Stomach (tissue), 4 donors: ENCODE measurements at regions not wholly inside any gene's neighbourhood (a gene's known extent, or its start where the extent isn't known, plus 50 kb on each side); places are given as distances from the start of the nearest gene placed in this dataset.

Experiments used
- POLR2A ChIP-seq, 4 donors: fragments of 450-650 bp; IDR thresholded peaks; one replicate each; pipeline ENCODE4 v1.6.1; 2016; ENCODE audit warnings: antibody characterized with exemption in 4 of 4, control low read depth in 2 of 4, mild to moderate bottlenecking in 1 of 4, moderate library complexity in 1 of 4
- POLR2AphosphoS5 ChIP-seq, 3 donors: sonication (generic); formaldehyde crosslinking; IDR thresholded peaks; one replicate each; pipeline ENCODE4 v1.6.1; 2016; ENCODE audit warnings: antibody characterized with exemption in 3 of 3
- TF ChIP-seq, protein P1 (sequence below), 7 experiments: fragments of 450-650 bp in 4 of 7; fragments of 200-600 bp in 3 of 7; sonication (generic) in 3 of 7; IDR thresholded peaks; one replicate each; pipeline ENCODE4 v1.5.1; 2016 to 2019; ENCODE audit warnings: antibody characterized with exemption in 7 of 7, control low read depth in 2 of 7, mild to moderate bottlenecking in 1 of 7

DNA sequence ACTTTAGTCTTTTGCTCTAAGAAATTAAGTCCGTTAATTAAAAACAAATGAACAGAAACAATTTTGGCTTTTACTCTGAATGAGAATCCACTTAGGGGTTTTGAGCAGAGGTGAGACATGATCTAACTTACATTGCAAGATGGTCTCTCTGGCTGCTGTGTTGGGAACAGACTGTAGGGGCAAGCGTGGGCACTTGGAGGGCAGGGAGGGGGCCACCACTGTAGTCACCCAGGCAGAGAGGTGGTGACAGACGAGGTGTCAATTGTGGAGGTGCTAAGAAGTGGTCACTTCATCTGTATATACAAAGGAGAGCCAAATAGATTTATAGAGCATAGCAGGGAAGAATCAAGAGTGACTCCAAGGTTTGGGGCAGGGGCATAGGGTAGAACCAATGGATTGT is 71.1 kb upstream of the IRF2BP2 start:
- TF ChIP-seq POLR2AphosphoS5 (IDR thresholded peaks at IDR 0.05) (no peak), POLR2A (IDR thresholded peaks at IDR 0.05) (no peak)
- TF ChIP-seq, protein P1, sequence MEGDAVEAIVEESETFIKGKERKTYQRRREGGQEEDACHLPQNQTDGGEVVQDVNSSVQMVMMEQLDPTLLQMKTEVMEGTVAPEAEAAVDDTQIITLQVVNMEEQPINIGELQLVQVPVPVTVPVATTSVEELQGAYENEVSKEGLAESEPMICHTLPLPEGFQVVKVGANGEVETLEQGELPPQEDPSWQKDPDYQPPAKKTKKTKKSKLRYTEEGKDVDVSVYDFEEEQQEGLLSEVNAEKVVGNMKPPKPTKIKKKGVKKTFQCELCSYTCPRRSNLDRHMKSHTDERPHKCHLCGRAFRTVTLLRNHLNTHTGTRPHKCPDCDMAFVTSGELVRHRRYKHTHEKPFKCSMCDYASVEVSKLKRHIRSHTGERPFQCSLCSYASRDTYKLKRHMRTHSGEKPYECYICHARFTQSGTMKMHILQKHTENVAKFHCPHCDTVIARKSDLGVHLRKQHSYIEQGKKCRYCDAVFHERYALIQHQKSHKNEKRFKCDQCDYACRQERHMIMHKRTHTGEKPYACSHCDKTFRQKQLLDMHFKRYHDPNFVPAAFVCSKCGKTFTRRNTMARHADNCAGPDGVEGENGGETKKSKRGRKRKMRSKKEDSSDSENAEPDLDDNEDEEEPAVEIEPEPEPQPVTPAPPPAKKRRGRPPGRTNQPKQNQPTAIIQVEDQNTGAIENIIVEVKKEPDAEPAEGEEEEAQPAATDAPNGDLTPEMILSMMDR (IDR thresholded peaks at IDR 0.05), result no peak
